Effector memory CD8-positive, alpha-beta T cell (primary cell): ENCODE measurements at regions not wholly inside any gene's neighbourhood (a gene's known extent, or its start where the extent isn't known, plus 50 kb on each side); places are given as distances from the start of the nearest gene placed in this dataset.

Experiments used
- ATAC-seq: fragments of 150-1000 bp; cut with Tn5 transposase; replicated peaks from 2 replicates; pipeline ENCODE4 v1.10.0; 2021; ENCODE audit warnings: mild to moderate bottlenecking, moderate library complexity
- DNase-seq, 3 experiments: peaks; one replicate each; pipeline ENCODE4 v3.0.0; 2021
- H3K27ac Mint-ChIP-seq, 2 donors: one replicate each; pipeline ENCODE4 v1.8.0; 2022; ENCODE audit warnings: mild to moderate bottlenecking in 2 of 2, mixed read lengths in 2 of 2, moderate library complexity in 2 of 2
- H3K27me3 Mint-ChIP-seq, 2 donors: one replicate each; pipeline ENCODE4 v1.8.0; 2022; ENCODE audit warnings: mixed read lengths in 2 of 2
- H3K36me3 Mint-ChIP-seq: one replicate; pipeline ENCODE4 v1.8.0; 2022; ENCODE audit warnings: mild to moderate bottlenecking, moderate library complexity, mixed read lengths; ENCODE audit not compliant: insufficient read depth
- H3K4me1 Mint-ChIP-seq, 2 donors: one replicate each; pipeline ENCODE4 v1.8.0; 2022; ENCODE audit warnings: low read depth in 2 of 2, mixed read lengths in 2 of 2
- H3K4me3 Mint-ChIP-seq, 2 donors: one replicate each; pipeline ENCODE4 v1.8.0; 2022; ENCODE audit warnings: mild to moderate bottlenecking in 2 of 2, mixed read lengths in 2 of 2, moderate library complexity in 2 of 2
- H3K9me3 Mint-ChIP-seq, 2 donors: one replicate each; pipeline ENCODE4 v1.8.0; 2022; ENCODE audit warnings: mixed read lengths in 2 of 2

- no peak overlapping the region for H3K4me3 Mint-ChIP-seq
- H3K27ac Mint-ChIP-seq: no peak overlapping the region
- H3K27me3 Mint-ChIP-seq: no peaks in the 10 kb centered on the region
- no peaks in the 10 kb centered on the region for H3K36me3 Mint-ChIP-seq
- no peak for ATAC-seq
- H3K9me3 Mint-ChIP-seq: peaks cover 0 to 2% of the 10 kb centered on the region in 2 donors
- DNase-seq: no peak
- no peaks in the 10 kb centered on the region for H3K4me1 Mint-ChIP-seq
These were observed 848.4 kb upstream of the FBXO33 start for GRCh38 chr14:40280652-40281051.

- DNase-seq: no peak
- H3K36me3 Mint-ChIP-seq: no peaks in the 10 kb centered on the region
- no peaks in the 10 kb centered on the region for H3K4me1 Mint-ChIP-seq
- no peak overlapping the region for H3K27ac Mint-ChIP-seq
- H3K4me3 Mint-ChIP-seq: no peak overlapping the region
- no peaks in the 10 kb centered on the region for H3K9me3 Mint-ChIP-seq
- no peaks in the 10 kb centered on the region for H3K27me3 Mint-ChIP-seq
- ATAC-seq: no peak
These were observed 841.2 kb upstream of the FBXO33 start for GRCh38 chr14:40273417-40273816.

GRCh38 chr14:40271480-40271879 is 839.2 kb upstream of the FBXO33 start:
- Mint-ChIP-seq H3K4me3 (no peak overlapping the region), H3K4me1 (no peaks in the 10 kb centered on the region), H3K27ac (no peak overlapping the region), H3K36me3 (no peaks in the 10 kb centered on the region), H3K27me3 (no peaks in the 10 kb centered on the region), H3K9me3 (peaks cover 0 to 3% of the 10 kb centered on the region in 2 donors)
- ATAC-seq (no peak), DNase-seq (no peak)

GRCh38 chr14:40269436-40269835 is 837.2 kb upstream of the FBXO33 start:
- ATAC-seq: no peak

GRCh38 chr14:40268236-40268635 is 836.0 kb upstream of the FBXO33 start:
- Mint-ChIP-seq H3K9me3 (peaks cover 3 to 6% of the 10 kb centered on the region in 2 donors), H3K4me3 (no peak overlapping the region), H3K27ac (no peak overlapping the region), H3K36me3 (no peaks in the 10 kb centered on the region), H3K27me3 (no peaks in the 10 kb centered on the region), H3K4me1 (no peaks in the 10 kb centered on the region)
- DNase-seq (no peak), ATAC-seq (no peak)

More at GRCh38 chr14:40269436-40269835, 837.2 kb upstream of the FBXO33 start:
- DNase-seq: no peak
- no peak overlapping the region for H3K27ac Mint-ChIP-seq
- no peaks in the 10 kb centered on the region for H3K27me3 Mint-ChIP-seq
- H3K4me1 Mint-ChIP-seq: no peaks in the 10 kb centered on the region
- no peaks in the 10 kb centered on the region for H3K36me3 Mint-ChIP-seq
- no peak overlapping the region for H3K4me3 Mint-ChIP-seq
- H3K9me3 Mint-ChIP-seq: peaks cover 3 to 6% of the 10 kb centered on the region in 2 donors

- H3K4me3 Mint-ChIP-seq: no peak overlapping the region
- no peaks in the 10 kb centered on the region for H3K4me1 Mint-ChIP-seq
- no peaks in the 10 kb centered on the region for H3K36me3 Mint-ChIP-seq
- H3K27me3 Mint-ChIP-seq: no peaks in the 10 kb centered on the region
- no peak for DNase-seq
- no peak for ATAC-seq
- H3K27ac Mint-ChIP-seq: no peak overlapping the region
- H3K9me3 Mint-ChIP-seq: peaks cover 3 to 6% of the 10 kb centered on the region in 2 donors
These were observed 832.9 kb upstream of the FBXO33 start for GRCh38 chr14:40265096-40265495.

- no peak for ATAC-seq
- Mint-ChIP-seq H3K4me3 (no peak overlapping the region), H3K9me3 (no peaks in the 10 kb centered on the region), H3K27ac (no peak overlapping the region), H3K4me1 (no peaks in the 10 kb centered on the region), H3K27me3 (no peaks in the 10 kb centered on the region), H3K36me3 (no peaks in the 10 kb centered on the region)
- no peak for DNase-seq
These were observed 820.7 kb upstream of the FBXO33 start for GRCh38 chr14:40252817-40253447.

GRCh38 chr14:40248671-40249070 is 816.4 kb upstream of the FBXO33 start:
- DNase-seq (no peak), ATAC-seq (no peak)
- no peak overlapping the region for H3K27ac Mint-ChIP-seq
- no peaks in the 10 kb centered on the region for H3K27me3 Mint-ChIP-seq
- no peaks in the 10 kb centered on the region for H3K4me1 Mint-ChIP-seq
- H3K4me3 Mint-ChIP-seq: no peak overlapping the region
- H3K9me3 Mint-ChIP-seq: peaks cover 4 to 8% of the 10 kb centered on the region in 2 donors
- no peaks in the 10 kb centered on the region for H3K36me3 Mint-ChIP-seq

GRCh38 chr14:40240245-40240859 is 808.1 kb upstream of the FBXO33 start:
- ATAC-seq (no peak), DNase-seq (no peak)
- Mint-ChIP-seq H3K27me3 (no peaks in the 10 kb centered on the region), H3K36me3 (no peaks in the 10 kb centered on the region), H3K4me3 (no peak overlapping the region), H3K4me1 (no peaks in the 10 kb centered on the region), H3K27ac (no peak overlapping the region), H3K9me3 (peaks cover 0 to 4% of the 10 kb centered on the region in 2 donors)

- DNase-seq: no peak
- Mint-ChIP-seq H3K9me3 (peaks cover 8 to 16% of the 10 kb centered on the region in 2 donors), H3K27me3 (no peaks in the 10 kb centered on the region), H3K27ac (no peak overlapping the region), H3K36me3 (no peaks in the 10 kb centered on the region), H3K4me3 (no peak overlapping the region), H3K4me1 (no peaks in the 10 kb centered on the region)
- no peak for ATAC-seq
These were observed 800.1 kb upstream of the FBXO33 start for GRCh38 chr14:40232302-40232701.

- Mint-ChIP-seq H3K36me3 (no peaks in the 10 kb centered on the region), H3K9me3 (peaks cover 9 to 21% of the 10 kb centered on the region in 2 donors), H3K27ac (no peak overlapping the region), H3K4me1 (no peaks in the 10 kb centered on the region), H3K27me3 (no peaks in the 10 kb centered on the region), H3K4me3 (no peak overlapping the region)
- DNase-seq (no peak), ATAC-seq (no peak)
These were observed 797.4 kb upstream of the FBXO33 start for GRCh38 chr14:40229676-40230075.

- no peak overlapping the region for H3K4me3 Mint-ChIP-seq
- H3K27me3 Mint-ChIP-seq: no peaks in the 10 kb centered on the region
- H3K9me3 Mint-ChIP-seq: peaks cover 11 to 22% of the 10 kb centered on the region in 2 donors
- no peaks in the 10 kb centered on the region for H3K4me1 Mint-ChIP-seq
- DNase-seq: no peak
- no peak for ATAC-seq
- H3K36me3 Mint-ChIP-seq: no peaks in the 10 kb centered on the region
- no peak overlapping the region for H3K27ac Mint-ChIP-seq
These were observed 790.8 kb upstream of the FBXO33 start for GRCh38 chr14:40222996-40223395.

GRCh38 chr14:40221428-40221827 is 789.2 kb upstream of the FBXO33 start:
- Mint-ChIP-seq H3K4me1 (no peaks in the 10 kb centered on the region), H3K4me3 (no peak overlapping the region), H3K36me3 (no peaks in the 10 kb centered on the region), H3K9me3 (peaks cover 6 to 8% of the 10 kb centered on the region in 2 donors), H3K27ac (no peak overlapping the region), H3K27me3 (no peaks in the 10 kb centered on the region)
- no peak for DNase-seq
- ATAC-seq: no peak

GRCh38 chr14:40219032-40219431 is 786.8 kb upstream of the FBXO33 start:
- ATAC-seq: no peak
- H3K27me3 Mint-ChIP-seq: no peaks in the 10 kb centered on the region
- H3K9me3 Mint-ChIP-seq: peaks cover 6 to 8% of the 10 kb centered on the region in 2 donors
- no peaks in the 10 kb centered on the region for H3K4me1 Mint-ChIP-seq
- H3K27ac Mint-ChIP-seq: no peak overlapping the region
- no peak for DNase-seq
- H3K4me3 Mint-ChIP-seq: no peak overlapping the region
- no peaks in the 10 kb centered on the region for H3K36me3 Mint-ChIP-seq
